Stimulated activated CD8-positive, alpha-beta memory T cell treated with anti-CD3 and anti-CD28 coated beads, Interleukin-4, amount 100 ng/mL, for 4 hours (primary cell): ENCODE measurements at regions not wholly inside any gene's neighbourhood (a gene's known extent, or its start where the extent isn't known, plus 50 kb on each side); places are given as distances from the start of the nearest gene placed in this dataset.

Experiments used
- DNase-seq, 2 donors: peaks; one replicate each; pipeline ENCODE4 v3.0.0-alpha.2; 2020; ENCODE audit warnings: low read depth in 2 of 2, low spot score in 1 of 2

DNA sequence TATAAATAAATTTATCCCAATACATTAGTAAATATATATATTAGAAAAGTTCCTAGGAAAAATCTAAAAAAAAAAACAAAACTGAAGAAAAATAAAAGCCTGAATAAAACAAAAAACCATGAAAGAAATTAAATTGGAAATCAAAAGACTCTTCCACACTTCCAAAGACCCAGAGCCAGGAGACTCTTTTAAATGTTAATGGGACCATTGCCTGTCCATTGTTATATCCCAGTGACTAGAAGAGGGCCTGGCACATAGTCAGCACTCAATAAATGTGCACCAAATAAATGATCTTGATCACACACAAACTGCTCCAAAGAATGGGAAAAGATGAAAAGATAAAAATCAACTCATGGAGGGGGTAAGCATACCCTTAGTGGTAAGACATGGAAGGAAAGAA is 51.3 kb upstream of the CLDN18 start:
- no peak for DNase-seq
